ENCODE measurements at regions not wholly inside any gene's neighbourhood (a gene's known extent, or its start where the extent isn't known, plus 50 kb on each side); places are given as distances from the start of the nearest gene placed in this dataset.

DNA sequence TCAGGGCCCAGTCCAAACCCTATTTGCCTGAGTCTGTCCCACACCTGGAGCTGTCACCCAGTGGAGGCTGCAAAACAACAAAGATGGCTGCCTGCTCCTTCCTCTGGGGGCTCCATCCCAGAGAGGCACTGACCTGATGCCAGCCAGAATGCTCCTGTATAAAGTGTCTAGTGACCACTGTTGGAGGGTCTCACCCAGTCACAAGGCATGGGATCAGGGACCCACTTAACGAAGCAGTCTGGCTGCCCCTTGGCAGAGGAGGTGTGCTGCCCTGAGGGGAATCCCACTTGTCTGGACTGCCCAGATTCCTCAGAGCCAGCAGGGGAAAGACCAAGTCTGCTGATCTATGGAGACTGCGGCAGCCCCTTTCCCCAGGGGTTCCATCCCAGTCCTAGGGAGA lies 241.6 kb downstream of the CDH26 start:
- no peak overlapping the region for H3K27ac Mint-ChIP-seq (ENCODE audit: unreplicated experiment)
- peaks cover 3% of the 10 kb centered on the region for H3K36me3 Mint-ChIP-seq (ENCODE audit: low read depth)

GRCh38 chr20:60200305-60200918 lies 242.2 kb downstream of the CDH26 start:
- Mint-ChIP-seq H3K27ac (ENCODE audit: unreplicated experiment) (no peak overlapping the region), H3K4me1 (no peaks in the 10 kb centered on the region), H3K36me3 (ENCODE audit: low read depth) (peaks cover 3% of the 10 kb centered on the region), H3K27me3 (ENCODE audit: low read depth) (peaks cover 35% of the 10 kb centered on the region), H3K4me3 (no peak overlapping the region), H3K9me3 (peaks cover 14% of the 10 kb centered on the region)
- no peak for TF ChIP-seq CTCF (conservative IDR thresholded peaks at IDR 0.05)
- no peak for DNase-seq (ENCODE audit: low read depth, low spot score)

More for the DNA sequence above, 241.6 kb downstream of the CDH26 start:
- peaks cover 36% of the 10 kb centered on the region for H3K27me3 Mint-ChIP-seq (ENCODE audit: low read depth)
- no peak for DNase-seq (ENCODE audit: low read depth, low spot score)
- no peak for TF ChIP-seq CTCF (conservative IDR thresholded peaks at IDR 0.05)
- H3K4me1 Mint-ChIP-seq, result no peaks in the 10 kb centered on the region
- H3K9me3 Mint-ChIP-seq, result peaks cover 14% of the 10 kb centered on the region
- H3K4me3 Mint-ChIP-seq, result no peak overlapping the region

DNA sequence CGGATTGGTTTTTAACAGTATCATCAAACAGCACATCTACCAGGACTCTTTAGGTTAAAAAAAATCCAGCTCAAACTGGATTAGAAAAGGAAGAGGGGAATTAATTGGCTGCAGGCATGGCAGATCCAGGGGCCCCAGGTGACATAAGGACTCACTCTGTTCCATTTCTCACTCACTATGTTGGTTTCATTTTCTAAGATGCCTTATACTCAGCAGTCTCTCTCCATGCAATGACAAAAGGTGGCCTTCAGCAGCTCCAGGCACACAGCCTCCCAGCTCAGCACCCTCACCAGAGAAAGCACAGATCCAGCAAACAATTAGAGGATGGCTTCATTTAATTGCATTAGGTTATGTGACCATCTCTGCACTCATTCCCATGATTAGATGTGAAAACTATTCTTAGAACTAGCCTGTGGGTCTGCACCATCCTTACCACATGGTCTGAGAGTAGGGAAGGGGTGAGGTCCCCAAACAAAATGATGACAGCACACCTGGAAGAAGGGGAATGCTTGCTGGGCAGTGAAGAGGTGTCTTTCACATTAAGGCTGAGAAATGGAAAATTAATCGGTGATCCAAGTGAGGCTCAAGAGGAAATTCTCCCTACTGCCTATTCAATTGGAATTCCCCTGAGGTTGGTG lies 243.1 kb downstream of the CDH26 start:
- Mint-ChIP-seq H3K36me3 (ENCODE audit: low read depth) (peaks cover 3% of the 10 kb centered on the region), H3K4me1 (no peaks in the 10 kb centered on the region), H3K9me3 (peaks cover 12% of the 10 kb centered on the region), H3K27ac (ENCODE audit: unreplicated experiment) (no peak overlapping the region), H3K4me3 (no peak overlapping the region), H3K27me3 (ENCODE audit: low read depth) (peaks cover 27% of the 10 kb centered on the region)
- no peak for TF ChIP-seq CTCF (conservative IDR thresholded peaks at IDR 0.05)
- no peak for DNase-seq (ENCODE audit: low read depth, low spot score)

DNA sequence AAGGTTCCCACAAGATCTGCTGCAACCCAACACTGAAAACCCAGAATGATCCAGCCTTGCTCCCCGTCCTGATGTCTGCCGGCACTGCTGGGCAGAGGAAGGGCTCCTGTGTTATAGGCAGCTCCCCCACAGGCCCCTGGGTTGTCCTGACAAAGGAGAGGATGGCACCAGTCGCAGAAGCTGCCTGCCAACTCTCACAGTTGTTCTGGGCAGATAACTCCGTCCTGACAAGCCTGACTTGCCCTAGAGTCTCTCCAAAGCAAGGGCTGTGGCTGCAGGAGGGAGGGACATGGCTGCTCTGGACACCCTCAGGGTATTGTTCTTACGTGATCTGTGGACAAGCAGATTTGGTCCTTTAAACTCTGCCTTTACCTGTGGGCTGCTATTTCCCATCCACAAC lies 243.8 kb downstream of the CDH26 start:
- peaks cover 21% of the 10 kb centered on the region for H3K27me3 Mint-ChIP-seq (ENCODE audit: low read depth)
- no peak overlapping the region for H3K27ac Mint-ChIP-seq (ENCODE audit: unreplicated experiment)
- H3K4me3 Mint-ChIP-seq, result no peak overlapping the region
- no peak for DNase-seq (ENCODE audit: low read depth, low spot score)
- no peaks in the 10 kb centered on the region for H3K4me1 Mint-ChIP-seq
- peaks cover 9% of the 10 kb centered on the region for H3K9me3 Mint-ChIP-seq
- peaks cover 3% of the 10 kb centered on the region for H3K36me3 Mint-ChIP-seq (ENCODE audit: low read depth)
- no peak for TF ChIP-seq CTCF (conservative IDR thresholded peaks at IDR 0.05)

- Mint-ChIP-seq H3K36me3 (ENCODE audit: low read depth) (peaks cover 3% of the 10 kb centered on the region), H3K9me3 (peaks cover 6% of the 10 kb centered on the region), H3K27ac (ENCODE audit: unreplicated experiment) (peak overlapping the region; percentile 43), H3K27me3 (ENCODE audit: low read depth) (peaks cover 8% of the 10 kb centered on the region), H3K4me1 (no peaks in the 10 kb centered on the region), H3K4me3 (no peak overlapping the region)
- DNase-seq (ENCODE audit: low read depth, low spot score), result no peak
- no peak for TF ChIP-seq CTCF (conservative IDR thresholded peaks at IDR 0.05)
Measured at GRCh38 chr20:60203451-60203850, 245.2 kb downstream of the CDH26 start.

Data from neural crest cell (in vitro differentiated cells).